GM12878 (cell line): ENCODE measurements at regions not wholly inside any gene's neighbourhood (a gene's known extent, or its start where the extent isn't known, plus 50 kb on each side); places are given as distances from the start of the nearest gene placed in this dataset.

Source experiments
- ATAC-seq: fragments of 200-7000 bp; cut with Tn5 transposase; 3 replicates; pipeline ENCODE4 v1.9.1; 2020; ENCODE audit warnings: mild to moderate bottlenecking, moderate library complexity
- BruUV-seq: library from RNA; stranded (reverse); fragments of 400-500 nt; replicated peaks from 2 replicates; lab custom pipeline; 2021; lab: Mats Ljungman, UMichigan
- CTCF ChIA-PET: fragments of 300-600 bp; sonication (Branson Sonifier 250); formaldehyde crosslinking; extraction: SDS; loops from one replicate; lab custom pipeline; 2021; ENCODE audit warnings: inconsistent platforms; lab: Yijun Ruan, JAX
- POLR2A ChIA-PET: fragments of 350-600 bp; formaldehyde crosslinking; extraction: SDS; loops from one replicate; lab custom pipeline; 2021; ENCODE audit warnings: inconsistent platforms; lab: Charles Lee
- RAD21 ChIA-PET: fragments of 300-600 bp; sonication (Branson Sonifier 250); formaldehyde crosslinking; loops from one replicate; lab custom pipeline; 2023; ENCODE audit warnings: antibody characterized with exemption; ENCODE audit not compliant: unreplicated experiment; lab: Charles Lee
- SMC1A ChIA-PET: fragments of 300-600 bp; sonication (Branson Sonifier 250); formaldehyde crosslinking; loops from one replicate; lab custom pipeline; 2023; ENCODE audit not compliant: unreplicated experiment, uncharacterized antibody; lab: Charles Lee
- DNase-seq: peaks from one replicate; pipeline ENCODE4 v3.0.0-alpha.2; 2011; ENCODE audit warnings: low read depth, low spot score
- FAIRE-seq: peaks from 3 replicates; lab custom pipeline; 2011; peaks lifted over from hg19 to GRCh38; lab: Jason Lieb, UNC
- H2AFZ ChIP-seq: 2 replicates; pipeline ENCODE4 v1.6.0; 2011; ENCODE audit warnings: low read depth, low read length, control low read depth; ENCODE audit not compliant: control insufficient read depth
- H3K27ac ChIP-seq: 2 replicates; pipeline ENCODE4 v1.5.1; 2011; ENCODE audit warnings: control low read depth; ENCODE audit not compliant: control insufficient read depth, insufficient read depth
- H3K27me3 ChIP-seq, 2 experiments: replicated peaks in 1 of 2; 2 replicates each; pipeline versions ENCODE4 v1.6.0 to v1.6.1; 2011; ENCODE audit warnings: low read length in 1 of 2; ENCODE audit not compliant: control insufficient read depth in 2 of 2, insufficient read depth in 2 of 2
- H3K36me3 ChIP-seq, 2 experiments: 2 replicates each; pipeline ENCODE4 v1.5.1; 2011; ENCODE audit warnings: low read length in 1 of 2; ENCODE audit not compliant: control insufficient read depth in 2 of 2, insufficient read depth in 2 of 2
- H3K4me1 ChIP-seq: 2 replicates; pipeline ENCODE4 v1.6.1; 2011; ENCODE audit warnings: mild to moderate bottlenecking, low read length, moderate library complexity, mixed read lengths; ENCODE audit not compliant: control insufficient read depth, insufficient read depth
- H3K4me2 ChIP-seq: 2 replicates; pipeline ENCODE4 v1.6.0; 2011; ENCODE audit warnings: control low read depth; ENCODE audit not compliant: control insufficient read depth, insufficient read depth
- H3K4me3 ChIP-seq: fragments of 200-600 bp; sonication (generic); 2 replicates; pipeline ENCODE4 v1.5.1; 2016
- H3K79me2 ChIP-seq: 2 replicates; pipeline ENCODE4 v1.6.0; 2011; ENCODE audit warnings: low read length; ENCODE audit not compliant: control insufficient read depth, insufficient read depth
- H3K9ac ChIP-seq: 2 replicates; pipeline ENCODE4 v1.8.0; 2011; ENCODE audit warnings: low read length, control low read depth, mixed read lengths; ENCODE audit not compliant: control insufficient read depth, insufficient read depth
- H3K9me3 ChIP-seq: replicated peaks from 3 replicates; pipeline ENCODE4 v1.5.1; 2011; ENCODE audit warnings: mild to moderate bottlenecking, low read length; ENCODE audit not compliant: control insufficient read depth, insufficient read depth
- H4K20me1 ChIP-seq: 2 replicates; pipeline ENCODE4 v1.6.0; 2011; ENCODE audit not compliant: control insufficient read depth, insufficient read depth
- FOXK2 ChIP-seq: fragments of 450-650 bp; IDR thresholded peaks from 2 replicates; pipeline ENCODE4 v1.6.1; 2017; ENCODE audit warnings: mild to moderate bottlenecking, moderate library complexity
- JUNB ChIP-seq: IDR thresholded peaks from 2 replicates; pipeline ENCODE4 v1.6.1; 2016; ENCODE audit warnings: antibody characterized with exemption, mild to moderate bottlenecking
- MTA2 ChIP-seq: fragments of 450-650 bp; IDR thresholded peaks from 2 replicates; pipeline ENCODE4 v1.6.1; 2016; ENCODE audit warnings: low read depth, mild to moderate bottlenecking, moderate library complexity
- NKRF ChIP-seq: fragments of 450-650 bp; conservative IDR thresholded peaks from 2 replicates; pipeline ENCODE4 v1.6.1; 2017; ENCODE audit warnings: mild to moderate bottlenecking, moderate library complexity
- NRF1 ChIP-seq: conservative IDR thresholded peaks from 2 replicates; pipeline ENCODE4 v1.6.1; 2011; ENCODE audit warnings: mild to moderate bottlenecking, low read depth, low read length, improper control_type of control experiment
- SUZ12 ChIP-seq: fragments of 200-600 bp; sonication (generic); IDR thresholded peaks from one replicate; pipeline ENCODE4 v1.6.1; 2018; ENCODE audit warnings: antibody characterized with exemption, mild to moderate bottlenecking; ENCODE audit not compliant: unreplicated experiment
- TCF3 ChIP-seq: IDR thresholded peaks from 2 replicates; pipeline ENCODE4 v1.6.1; 2012; ENCODE audit warnings: low read depth, mild to moderate bottlenecking, low read length, borderline replicate concordance; ENCODE audit not compliant: insufficient read depth
- ZZZ3 ChIP-seq: IDR thresholded peaks from 2 replicates; pipeline ENCODE4 v1.6.1; 2011; ENCODE audit warnings: low read depth; ENCODE audit not compliant: control insufficient read depth, insufficient read length
- WGBS: methylation state at CpG from one replicate; pipeline ENCODE4 v1.1.6; 2016; ENCODE audit warnings: low lambda C conversion rate; ENCODE audit not compliant: insufficient replicate concordance, insufficient coverage; ENCODE audit errors: missing lambda C conversion rate; 5-methylcytosine and 5-hydroxymethylcytosine counted together
- in situ Hi-C: fragments of 300-500 bp; cut with MboI; formaldehyde crosslinking; loops from 9 replicates; pipeline ENCODE4 v1.14.3; 2018; ENCODE audit warnings: mixed read lengths
- intact Hi-C: fragments of 100-400 bp; cut with micrococcal nuclease; formaldehyde crosslinking; loops from one replicate; pipeline ENCODE4 v1.14.2; 2022; ENCODE audit not compliant: unreplicated experiment

GRCh38 chr16:80440667-80441066 is 100.1 kb upstream of the DYNLRB2 start (continued):
- TF ChIP-seq TCF3 (no peak), SUZ12 (no peak), ZZZ3 (no peak), NKRF (no peak), NRF1 (no peak)

GRCh38 chr16:80437707-80438106 is 103.1 kb upstream of the DYNLRB2 start:
- ChIA-PET SMC1A (no interaction called here), POLR2A (no interaction called here), RAD21 (no interaction called here), CTCF (no interaction called here)
- FAIRE-seq (no peak), ATAC-seq (no peak), DNase-seq (no peak)
- BruUV-seq: no TSS peak
- H3K79me2 ChIP-seq: no peaks in the 10 kb centered on the region
- H3K27me3 ChIP-seq: no peaks in the 10 kb centered on the region
- TF ChIP-seq JUNB: no peak
- TF ChIP-seq FOXK2: no peak
- no peak for TF ChIP-seq MTA2
- no peak overlapping the region for H3K4me2 ChIP-seq
- no peaks in the 10 kb centered on the region for H3K4me1 ChIP-seq
- no peak overlapping the region for H3K27ac ChIP-seq
- no peak overlapping the region for H2AFZ ChIP-seq
- 53% methylated on average over 2 of the region's 2 CpGs for WGBS
- in situ Hi-C loops (no loop called here), intact Hi-C loops (no loop called here)
- no peaks in the 10 kb centered on the region for H3K9me3 ChIP-seq
- no peak overlapping the region for H3K9ac ChIP-seq
- no peaks in the 10 kb centered on the region for H4K20me1 ChIP-seq
- no peaks in the 10 kb centered on the region for H3K36me3 ChIP-seq
- no peak overlapping the region for H3K4me3 ChIP-seq
